Effector CD4-positive, alpha-beta T cell (primary cell): ENCODE measurements at regions not wholly inside any gene's neighbourhood (a gene's known extent, or its start where the extent isn't known, plus 50 kb on each side); places are given as distances from the start of the nearest gene placed in this dataset.
"Not testable (repeated sequence)": the region's sequence is repeated elsewhere in the genome, so short reads cannot be mapped to it uniquely, and the experiment has no call there.

Experiments
- DNase-seq: peaks from one replicate; pipeline ENCODE4 v3.0.0-alpha.2; 2020

GRCh38 chr1:61579802-61580201 lies 145.1 kb downstream of the TM2D1 start:
- no peak for DNase-seq

- DNase-seq: no peak
Measured at GRCh38 chr1:61572046-61572445, 152.9 kb downstream of the TM2D1 start.

GRCh38 chr1:61570191-61570590 lies 154.8 kb downstream of the TM2D1 start:
- DNase-seq: no peak

GRCh38 chr1:61569303-61569621 lies 155.7 kb downstream of the TM2D1 start:
- DNase-seq: no peak

GRCh38 chr1:61568460-61569302 lies 156.3 kb downstream of the TM2D1 start:
- no peak for DNase-seq

GRCh38 chr1:61566177-61566576 lies 158.8 kb downstream of the TM2D1 start:
- no peak for DNase-seq

- no peak for DNase-seq
Measured at GRCh38 chr1:61563611-61564010, 161.3 kb downstream of the TM2D1 start.

- DNase-seq: no peak
Measured at GRCh38 chr1:61561666-61562065, 163.3 kb downstream of the TM2D1 start.

GRCh38 chr1:61560385-61560784 lies 164.6 kb downstream of the TM2D1 start:
- DNase-seq: no peak

- no peak for DNase-seq
Measured at GRCh38 chr1:61556631-61557030, 168.3 kb downstream of the TM2D1 start.

GRCh38 chr1:61552630-61553305 lies 172.2 kb downstream of the TM2D1 start:
- no peak for DNase-seq

GRCh38 chr1:61547302-61547701 lies 177.6 kb downstream of the TM2D1 start:
- DNase-seq: not testable (repeated sequence)

GRCh38 chr1:61544870-61545269 lies 180.1 kb downstream of the TM2D1 start:
- not testable (repeated sequence) for DNase-seq

- DNase-seq: not testable (repeated sequence)
Measured at GRCh38 chr1:61543498-61543897, 181.4 kb downstream of the TM2D1 start.

GRCh38 chr1:61539720-61540462 lies 185.1 kb downstream of the TM2D1 start:
- DNase-seq: no peak

GRCh38 chr1:61538228-61538627 lies 186.7 kb downstream of the TM2D1 start:
- no peak for DNase-seq

GRCh38 chr1:61536174-61537108 lies 188.5 kb downstream of the TM2D1 start:
- no peak for DNase-seq

GRCh38 chr1:61534847-61535246 lies 190.1 kb downstream of the TM2D1 start:
- DNase-seq: no peak

- DNase-seq: no peak
Measured at GRCh38 chr1:61533546-61533945, 191.4 kb downstream of the TM2D1 start.

- DNase-seq: no peak
Measured at GRCh38 chr1:61531716-61532115, 193.2 kb downstream of the TM2D1 start.

GRCh38 chr1:61523893-61524605 lies 200.9 kb downstream of the TM2D1 start:
- no peak for DNase-seq

GRCh38 chr1:61523229-61523628 lies 201.7 kb downstream of the TM2D1 start:
- DNase-seq: no peak
